Mesothelial cell of epicardium (in vitro differentiated cells): ENCODE measurements at regions not wholly inside any gene's neighbourhood (a gene's known extent, or its start where the extent isn't known, plus 50 kb on each side); places are given as distances from the start of the nearest gene placed in this dataset.
A peak's percentile ranks its signal among the peaks of the same experiment; 100 is the strongest.

ENCODE experiments used
- DNase-seq, 2 experiments: peaks; one replicate each; pipeline ENCODE4 v3.0.0; 2021; ENCODE audit warnings: low spot score in 2 of 2; ENCODE audit not compliant: unreplicated experiment in 2 of 2
- H3K27ac Mint-ChIP-seq: 2 replicates; pipeline ENCODE4 v1.8.0; 2021; ENCODE audit warnings: mixed read lengths
- H3K27me3 Mint-ChIP-seq: 2 replicates; pipeline ENCODE4 v1.8.0; 2021; ENCODE audit warnings: low read depth, mixed read lengths
- H3K36me3 Mint-ChIP-seq: 2 replicates; pipeline ENCODE4 v1.8.0; 2021; ENCODE audit warnings: mixed read lengths
- H3K4me1 Mint-ChIP-seq: 2 replicates; pipeline ENCODE4 v1.8.0; 2021; ENCODE audit warnings: mixed read lengths
- H3K4me3 Mint-ChIP-seq: 2 replicates; pipeline ENCODE4 v1.8.0; 2021; ENCODE audit warnings: mild to moderate bottlenecking, moderate library complexity, mixed read lengths
- H3K9me3 Mint-ChIP-seq: 2 replicates; pipeline ENCODE4 v1.8.0; 2021; ENCODE audit warnings: mixed read lengths
- TF ChIP-seq, protein P1 (sequence below): fragments of 200-600 bp; sonication (generic); IDR thresholded peaks from one replicate; pipeline ENCODE4 v1.5.0; 2021; ENCODE audit warnings: antibody characterized with exemption; ENCODE audit not compliant: unreplicated experiment

- peak; percentile 60 to 79 for DNase-seq
- TF ChIP-seq, protein P1, sequence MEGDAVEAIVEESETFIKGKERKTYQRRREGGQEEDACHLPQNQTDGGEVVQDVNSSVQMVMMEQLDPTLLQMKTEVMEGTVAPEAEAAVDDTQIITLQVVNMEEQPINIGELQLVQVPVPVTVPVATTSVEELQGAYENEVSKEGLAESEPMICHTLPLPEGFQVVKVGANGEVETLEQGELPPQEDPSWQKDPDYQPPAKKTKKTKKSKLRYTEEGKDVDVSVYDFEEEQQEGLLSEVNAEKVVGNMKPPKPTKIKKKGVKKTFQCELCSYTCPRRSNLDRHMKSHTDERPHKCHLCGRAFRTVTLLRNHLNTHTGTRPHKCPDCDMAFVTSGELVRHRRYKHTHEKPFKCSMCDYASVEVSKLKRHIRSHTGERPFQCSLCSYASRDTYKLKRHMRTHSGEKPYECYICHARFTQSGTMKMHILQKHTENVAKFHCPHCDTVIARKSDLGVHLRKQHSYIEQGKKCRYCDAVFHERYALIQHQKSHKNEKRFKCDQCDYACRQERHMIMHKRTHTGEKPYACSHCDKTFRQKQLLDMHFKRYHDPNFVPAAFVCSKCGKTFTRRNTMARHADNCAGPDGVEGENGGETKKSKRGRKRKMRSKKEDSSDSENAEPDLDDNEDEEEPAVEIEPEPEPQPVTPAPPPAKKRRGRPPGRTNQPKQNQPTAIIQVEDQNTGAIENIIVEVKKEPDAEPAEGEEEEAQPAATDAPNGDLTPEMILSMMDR = peak; percentile 81
- Mint-ChIP-seq H3K36me3 (peaks cover 4% of the 10 kb centered on the region), H3K4me1 (peaks cover 6% of the 10 kb centered on the region), H3K9me3 (peaks cover 4% of the 10 kb centered on the region), H3K4me3 (no peak overlapping the region), H3K27me3 (peaks cover 2% of the 10 kb centered on the region), H3K27ac (no peak overlapping the region)
Measured at GRCh38 chr17:72556944-72557826, 436.4 kb downstream of the SOX9 start.

DNA sequence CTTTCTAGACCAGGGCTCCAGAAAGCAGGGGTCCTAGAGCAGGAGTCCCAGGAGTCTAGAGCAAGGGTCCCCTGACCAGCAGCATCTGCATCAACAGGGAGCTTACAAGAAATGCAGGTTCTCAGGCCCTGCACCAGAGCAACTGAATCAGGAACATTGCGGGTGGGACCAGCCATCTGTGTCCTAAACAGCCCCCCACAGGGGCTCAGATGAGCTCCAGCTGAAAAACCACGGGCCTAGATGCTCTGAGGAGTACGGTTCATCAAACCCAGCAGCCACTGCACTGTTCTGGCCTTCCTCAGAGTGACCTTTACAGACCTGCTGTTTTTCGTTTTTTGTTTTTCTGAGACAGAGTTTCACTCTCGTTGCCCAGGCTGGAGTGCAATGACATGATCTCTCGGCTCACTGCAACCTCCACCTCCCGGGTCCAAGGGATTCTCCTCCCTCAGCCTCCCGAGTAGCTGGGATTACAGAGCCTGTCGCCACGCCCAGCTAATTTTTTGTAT, 438.2 kb downstream of the SOX9 start:
- H3K9me3 Mint-ChIP-seq = no peaks in the 10 kb centered on the region
- no peaks in the 10 kb centered on the region for H3K36me3 Mint-ChIP-seq
- DNase-seq = no peak
- TF ChIP-seq, protein P1 = no peak
- no peak overlapping the region for H3K27ac Mint-ChIP-seq
- peaks cover 6% of the 10 kb centered on the region for H3K4me1 Mint-ChIP-seq
- peaks cover 2% of the 10 kb centered on the region for H3K27me3 Mint-ChIP-seq
- H3K4me3 Mint-ChIP-seq = no peak overlapping the region

DNA sequence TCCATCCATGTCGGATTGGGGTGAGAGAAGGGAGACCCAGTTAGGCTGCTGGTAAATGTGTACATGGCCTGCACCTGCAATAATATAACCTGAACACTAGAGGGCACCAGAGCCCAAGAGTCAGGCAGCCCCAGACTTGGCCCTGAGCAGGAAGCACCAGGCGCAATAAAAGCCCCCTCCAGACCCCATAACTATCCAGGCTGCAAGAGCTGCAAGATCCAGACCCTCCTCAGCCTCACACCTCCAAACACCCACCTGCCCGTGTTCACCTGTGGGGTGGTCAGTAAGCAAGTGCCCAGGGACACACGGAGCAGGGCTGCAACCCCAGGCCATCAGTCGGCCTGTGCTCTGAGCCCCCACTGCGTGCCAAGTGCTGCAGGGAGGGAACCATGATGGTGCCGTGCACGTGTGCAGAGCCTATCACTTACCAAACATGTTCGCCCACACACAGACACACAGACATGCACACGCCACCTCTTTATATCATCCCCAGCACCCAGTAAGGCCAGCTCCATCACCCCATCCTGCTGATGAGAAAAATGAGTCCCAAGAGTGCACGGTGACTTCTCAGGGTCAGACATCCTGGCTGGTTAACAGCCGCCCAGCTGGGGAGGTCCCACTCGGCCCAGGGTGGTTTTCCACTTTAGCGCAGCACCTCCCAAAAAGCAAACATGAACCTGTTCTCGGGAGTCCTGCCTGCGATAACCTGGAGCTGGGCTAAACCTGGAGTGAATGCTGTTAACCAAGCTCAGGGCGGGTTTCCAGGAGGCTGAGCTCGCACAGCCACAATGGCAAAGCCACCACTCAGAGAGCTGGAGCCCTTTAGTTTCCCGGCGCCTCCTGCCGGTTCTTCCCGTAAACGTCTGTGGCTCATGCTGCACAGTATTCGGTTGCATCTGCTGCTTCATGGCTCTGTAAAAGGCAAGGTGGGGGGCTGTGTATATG, 439.8 kb downstream of the SOX9 start:
- no peaks in the 10 kb centered on the region for H3K9me3 Mint-ChIP-seq
- TF ChIP-seq, protein P1 = peak; percentile 94
- H3K27ac Mint-ChIP-seq = no peak overlapping the region
- no peak overlapping the region for H3K4me3 Mint-ChIP-seq
- peaks cover 6% of the 10 kb centered on the region for H3K4me1 Mint-ChIP-seq
- H3K36me3 Mint-ChIP-seq = no peaks in the 10 kb centered on the region
- peak in 1 of 2 experiments; percentile 57 for DNase-seq
- H3K27me3 Mint-ChIP-seq = peaks cover 2% of the 10 kb centered on the region

DNA sequence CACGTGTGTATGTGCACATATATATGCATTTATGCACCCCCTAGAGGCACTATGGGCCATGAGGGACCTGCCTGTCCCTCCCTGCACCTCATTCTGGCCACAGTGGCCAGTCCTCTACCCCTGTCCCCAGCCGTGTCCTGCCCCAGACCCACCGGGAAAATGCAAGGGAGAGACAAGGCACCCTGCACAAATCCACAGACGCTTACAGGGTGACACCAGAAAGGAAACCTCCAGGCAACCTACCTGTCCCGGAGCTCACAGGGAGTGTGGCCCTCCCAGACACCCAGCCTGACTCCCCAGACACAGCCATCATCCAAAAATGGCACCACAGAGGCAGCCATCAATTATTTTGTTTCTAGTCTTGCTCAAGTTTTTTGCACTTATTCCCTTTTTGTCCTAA, 440.4 kb downstream of the SOX9 start:
- Mint-ChIP-seq H3K27me3 (peaks cover 2% of the 10 kb centered on the region), H3K4me3 (no peak overlapping the region), H3K36me3 (no peaks in the 10 kb centered on the region), H3K27ac (no peak overlapping the region), H3K9me3 (no peaks in the 10 kb centered on the region), H3K4me1 (peaks cover 6% of the 10 kb centered on the region)
- TF ChIP-seq, protein P1 = no peak
- DNase-seq = no peak

DNA sequence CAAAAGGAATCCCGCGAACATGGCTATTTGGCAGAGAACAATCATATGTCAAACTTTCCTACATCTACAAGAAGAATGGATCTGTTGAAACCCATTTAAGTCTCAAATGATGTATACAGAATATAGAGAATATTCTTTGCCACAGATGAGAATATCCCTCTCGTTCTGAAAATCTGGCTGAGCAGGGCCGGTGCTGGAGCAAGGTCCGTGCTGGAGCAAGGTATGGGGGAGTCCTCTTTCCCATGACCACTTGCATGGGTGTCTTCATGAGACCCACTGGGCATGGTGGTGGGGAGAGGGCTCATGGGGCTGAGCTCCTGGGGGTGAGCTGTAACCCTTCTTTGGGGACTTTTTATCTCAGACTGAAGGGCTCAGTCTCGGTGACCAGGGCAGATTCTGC, 440.9 kb downstream of the SOX9 start:
- TF ChIP-seq, protein P1 = no peak
- no peaks in the 10 kb centered on the region for H3K9me3 Mint-ChIP-seq
- peaks cover 2% of the 10 kb centered on the region for H3K27me3 Mint-ChIP-seq
- no peaks in the 10 kb centered on the region for H3K36me3 Mint-ChIP-seq
- DNase-seq = no peak
- H3K4me1 Mint-ChIP-seq = peaks cover 6% of the 10 kb centered on the region
- no peak overlapping the region for H3K27ac Mint-ChIP-seq
- no peak overlapping the region for H3K4me3 Mint-ChIP-seq
